ENCODE measurements at regions not wholly inside any gene's neighbourhood (a gene's known extent, or its start where the extent isn't known, plus 50 kb on each side); places are given as distances from the start of the nearest gene placed in this dataset.
"Not testable (repeated sequence)": the region's sequence is repeated elsewhere in the genome, so short reads cannot be mapped to it uniquely, and the experiment has no call there.

DNA sequence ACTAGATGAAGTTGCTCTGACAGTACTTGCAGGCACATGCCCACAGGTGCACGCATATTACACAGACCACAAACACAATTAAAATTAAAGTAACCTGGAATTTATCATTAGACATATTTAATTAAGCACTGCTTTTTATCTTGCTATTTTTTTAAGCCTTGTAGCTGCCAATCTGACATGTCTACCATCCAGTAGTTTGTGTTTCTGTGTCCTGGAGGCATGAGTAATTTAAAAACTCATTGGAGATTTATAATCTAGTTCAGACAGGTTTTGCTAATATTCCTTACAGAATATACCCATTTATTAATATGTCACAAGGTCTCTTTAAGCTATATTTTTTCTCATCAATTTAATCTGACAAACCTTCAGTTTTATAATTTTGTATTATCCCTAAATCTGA, 445.0 kb upstream of the KLF6 start:
- H3K27ac Mint-ChIP-seq (ENCODE audit: unreplicated experiment), result no peak overlapping the region
- no peaks in the 10 kb centered on the region for H3K27me3 Mint-ChIP-seq (ENCODE audit: low read depth)
- TF ChIP-seq, protein P1, sequence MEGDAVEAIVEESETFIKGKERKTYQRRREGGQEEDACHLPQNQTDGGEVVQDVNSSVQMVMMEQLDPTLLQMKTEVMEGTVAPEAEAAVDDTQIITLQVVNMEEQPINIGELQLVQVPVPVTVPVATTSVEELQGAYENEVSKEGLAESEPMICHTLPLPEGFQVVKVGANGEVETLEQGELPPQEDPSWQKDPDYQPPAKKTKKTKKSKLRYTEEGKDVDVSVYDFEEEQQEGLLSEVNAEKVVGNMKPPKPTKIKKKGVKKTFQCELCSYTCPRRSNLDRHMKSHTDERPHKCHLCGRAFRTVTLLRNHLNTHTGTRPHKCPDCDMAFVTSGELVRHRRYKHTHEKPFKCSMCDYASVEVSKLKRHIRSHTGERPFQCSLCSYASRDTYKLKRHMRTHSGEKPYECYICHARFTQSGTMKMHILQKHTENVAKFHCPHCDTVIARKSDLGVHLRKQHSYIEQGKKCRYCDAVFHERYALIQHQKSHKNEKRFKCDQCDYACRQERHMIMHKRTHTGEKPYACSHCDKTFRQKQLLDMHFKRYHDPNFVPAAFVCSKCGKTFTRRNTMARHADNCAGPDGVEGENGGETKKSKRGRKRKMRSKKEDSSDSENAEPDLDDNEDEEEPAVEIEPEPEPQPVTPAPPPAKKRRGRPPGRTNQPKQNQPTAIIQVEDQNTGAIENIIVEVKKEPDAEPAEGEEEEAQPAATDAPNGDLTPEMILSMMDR (IDR thresholded peaks at IDR 0.05), result no peak
- peaks cover 14% of the 10 kb centered on the region for H3K9me3 Mint-ChIP-seq (ENCODE audit: low read depth)
- H3K4me3 Mint-ChIP-seq (ENCODE audit: unreplicated experiment), result no peak overlapping the region
- H3K36me3 Mint-ChIP-seq (ENCODE audit: low read depth), result peaks cover 8% of the 10 kb centered on the region
- no peak for DNase-seq (ENCODE audit: low spot score)
- H3K4me1 Mint-ChIP-seq (ENCODE audit: low read depth), result no peaks in the 10 kb centered on the region

DNA sequence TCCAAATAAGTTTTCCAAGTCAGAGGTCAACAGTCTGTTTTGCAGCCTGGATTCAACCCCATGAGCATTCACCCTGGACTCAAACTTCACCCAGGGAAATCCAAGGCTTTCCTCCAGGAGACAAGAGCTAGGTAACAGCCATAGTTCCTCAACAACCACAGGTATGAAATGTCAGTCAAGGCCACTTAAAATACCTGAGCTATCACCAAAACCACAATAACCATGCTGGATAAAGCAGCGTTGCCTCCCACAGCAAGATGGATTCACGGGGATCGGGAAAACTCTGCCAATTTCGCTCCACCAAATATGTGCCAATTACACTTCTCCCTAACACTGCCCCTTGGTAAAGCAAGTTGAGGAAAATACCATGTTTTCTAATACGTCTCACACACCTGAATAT, 444.1 kb upstream of the KLF6 start:
- H3K27me3 Mint-ChIP-seq (ENCODE audit: low read depth), result no peaks in the 10 kb centered on the region
- no peak for DNase-seq (ENCODE audit: low spot score)
- H3K36me3 Mint-ChIP-seq (ENCODE audit: low read depth), result peaks cover 7% of the 10 kb centered on the region
- no peak overlapping the region for H3K4me3 Mint-ChIP-seq (ENCODE audit: unreplicated experiment)
- H3K4me1 Mint-ChIP-seq (ENCODE audit: low read depth), result no peaks in the 10 kb centered on the region
- TF ChIP-seq, protein P1 (IDR thresholded peaks at IDR 0.05), result no peak
- H3K9me3 Mint-ChIP-seq (ENCODE audit: low read depth), result peaks cover 11% of the 10 kb centered on the region
- H3K27ac Mint-ChIP-seq (ENCODE audit: unreplicated experiment), result no peak overlapping the region

DNA sequence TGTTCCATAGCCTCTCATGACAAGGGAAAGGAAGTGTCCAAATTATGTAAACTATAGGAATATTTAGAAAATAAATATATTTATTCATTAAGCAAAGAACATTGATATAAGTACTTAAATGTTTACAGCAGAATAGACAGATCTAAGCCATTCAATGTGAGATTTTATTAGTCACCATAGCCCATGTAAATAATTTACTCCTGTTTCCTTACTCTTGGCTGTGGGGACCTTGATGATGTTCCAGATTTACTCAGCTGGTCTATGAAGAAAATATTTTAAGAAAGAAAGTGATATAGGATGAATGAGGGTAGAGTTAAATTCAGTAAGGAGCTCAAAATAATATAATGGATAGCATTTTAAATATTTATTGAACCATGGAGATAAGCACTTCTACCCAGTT, 442.6 kb upstream of the KLF6 start:
- H3K27ac Mint-ChIP-seq (ENCODE audit: unreplicated experiment), result no peak overlapping the region
- H3K4me3 Mint-ChIP-seq (ENCODE audit: unreplicated experiment), result no peak overlapping the region
- peaks cover 8% of the 10 kb centered on the region for H3K9me3 Mint-ChIP-seq (ENCODE audit: low read depth)
- DNase-seq (ENCODE audit: low spot score), result no peak
- H3K4me1 Mint-ChIP-seq (ENCODE audit: low read depth), result no peaks in the 10 kb centered on the region
- TF ChIP-seq, protein P1 (IDR thresholded peaks at IDR 0.05), result no peak
- peaks cover 5% of the 10 kb centered on the region for H3K36me3 Mint-ChIP-seq (ENCODE audit: low read depth)
- H3K27me3 Mint-ChIP-seq (ENCODE audit: low read depth), result no peaks in the 10 kb centered on the region

DNA sequence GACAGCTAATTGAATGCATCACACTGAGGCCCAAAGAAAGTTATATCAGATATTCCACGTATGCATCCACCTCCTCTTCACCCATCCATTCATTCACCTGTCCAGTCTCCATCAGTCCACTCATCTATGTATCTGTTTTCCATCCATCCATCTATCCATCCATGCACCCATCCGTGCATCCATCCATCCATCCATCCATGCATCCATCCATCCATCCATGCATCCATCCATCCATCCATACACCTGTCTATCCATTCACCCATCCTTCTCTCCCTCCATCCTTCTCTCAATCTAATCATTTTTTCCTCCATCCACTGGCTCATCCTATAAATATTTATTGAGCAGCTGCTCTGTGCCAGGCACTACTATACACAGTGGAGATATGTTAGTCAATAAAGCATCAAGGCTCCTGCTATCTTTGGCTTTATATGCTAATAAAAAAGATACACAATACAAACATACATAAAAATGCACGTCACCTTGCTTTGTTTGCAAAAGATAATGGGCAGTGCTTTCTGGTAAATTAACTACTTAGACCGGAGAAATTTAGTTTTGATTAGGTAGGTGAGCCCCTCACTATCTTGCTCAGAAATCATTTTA, 442.0 kb upstream of the KLF6 start:
- no peak overlapping the region for H3K27ac Mint-ChIP-seq (ENCODE audit: unreplicated experiment)
- no peaks in the 10 kb centered on the region for H3K4me1 Mint-ChIP-seq (ENCODE audit: low read depth)
- peaks cover 3% of the 10 kb centered on the region for H3K9me3 Mint-ChIP-seq (ENCODE audit: low read depth)

DNA sequence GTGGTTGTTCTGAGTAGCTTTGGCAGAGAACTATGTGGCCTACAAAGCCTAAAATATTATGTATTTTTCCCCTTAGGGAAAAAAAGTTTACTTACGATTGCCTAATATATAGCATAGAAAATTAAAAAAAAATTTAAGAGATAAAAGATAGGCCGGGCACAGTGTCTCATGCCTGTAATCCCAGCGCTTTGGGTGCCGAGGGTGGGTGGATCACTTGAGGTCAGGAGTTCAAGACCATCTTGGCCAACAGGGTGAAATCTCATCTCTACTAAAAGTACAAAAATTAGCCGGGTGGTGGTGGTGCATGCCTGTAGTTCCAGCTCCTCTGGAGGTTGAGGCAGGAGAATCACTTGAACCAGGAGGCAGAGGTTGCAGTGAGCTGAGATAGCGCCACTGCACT, 439.2 kb upstream of the KLF6 start:
- no peak for DNase-seq (ENCODE audit: low spot score)
- Mint-ChIP-seq H3K27ac (ENCODE audit: unreplicated experiment) (no peak overlapping the region), H3K9me3 (ENCODE audit: low read depth) (no peaks in the 10 kb centered on the region), H3K4me3 (ENCODE audit: unreplicated experiment) (no peak overlapping the region), H3K36me3 (ENCODE audit: low read depth) (peaks cover 1% of the 10 kb centered on the region), H3K27me3 (ENCODE audit: low read depth) (no peaks in the 10 kb centered on the region), H3K4me1 (ENCODE audit: low read depth) (no peaks in the 10 kb centered on the region)
- TF ChIP-seq, protein P1 (IDR thresholded peaks at IDR 0.05), result no peak

More for the DNA sequence above, 442.0 kb upstream of the KLF6 start:
- TF ChIP-seq, protein P1 (IDR thresholded peaks at IDR 0.05), result no peak
- Mint-ChIP-seq H3K27me3 (ENCODE audit: low read depth) (no peaks in the 10 kb centered on the region), H3K4me3 (ENCODE audit: unreplicated experiment) (no peak overlapping the region), H3K36me3 (ENCODE audit: low read depth) (peaks cover 1% of the 10 kb centered on the region)
- no peak for DNase-seq (ENCODE audit: low spot score)

DNA sequence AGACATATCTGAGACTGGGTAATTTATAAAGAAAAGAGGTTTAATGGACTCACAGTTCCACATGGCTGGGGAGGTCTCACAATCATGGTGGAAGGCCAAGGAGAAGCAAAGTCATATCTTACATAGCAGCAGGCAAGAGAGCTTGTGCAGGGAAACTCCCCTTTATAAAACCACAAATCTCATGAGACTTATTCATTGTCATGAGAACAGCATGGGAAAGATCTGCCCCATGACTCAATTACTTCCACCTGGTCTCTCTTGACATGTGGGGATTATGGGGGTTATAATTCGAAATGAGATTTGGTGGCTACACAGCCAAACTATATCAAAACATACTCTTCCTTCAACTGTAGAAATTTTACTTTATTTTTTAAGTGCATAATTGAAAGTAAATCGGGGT, 436.3 kb upstream of the KLF6 start:
- not testable (repeated sequence) for H3K9me3 Mint-ChIP-seq (ENCODE audit: low read depth); DNase-seq (ENCODE audit: low spot score); H3K36me3 Mint-ChIP-seq (ENCODE audit: low read depth); H3K4me3 Mint-ChIP-seq (ENCODE audit: unreplicated experiment); H3K27me3 Mint-ChIP-seq (ENCODE audit: low read depth); H3K4me1 Mint-ChIP-seq (ENCODE audit: low read depth)
- peak overlapping the region; percentile 46 for H3K27ac Mint-ChIP-seq (ENCODE audit: unreplicated experiment)

All from chondrocyte (in vitro differentiated cells).